GM18909 (cell line): ENCODE measurements at regions not wholly inside any gene's neighbourhood (a gene's known extent, or its start where the extent isn't known, plus 50 kb on each side); places are given as distances from the start of the nearest gene placed in this dataset.

ENCODE experiments used
- ATAC-seq: cut with Tn5 transposase; IDR thresholded peaks from one replicate; pipeline ENCODE4 v1.9.1; 2021; ENCODE audit warnings: mild to moderate bottlenecking; ENCODE audit not compliant: unreplicated experiment, poor library complexity

DNA sequence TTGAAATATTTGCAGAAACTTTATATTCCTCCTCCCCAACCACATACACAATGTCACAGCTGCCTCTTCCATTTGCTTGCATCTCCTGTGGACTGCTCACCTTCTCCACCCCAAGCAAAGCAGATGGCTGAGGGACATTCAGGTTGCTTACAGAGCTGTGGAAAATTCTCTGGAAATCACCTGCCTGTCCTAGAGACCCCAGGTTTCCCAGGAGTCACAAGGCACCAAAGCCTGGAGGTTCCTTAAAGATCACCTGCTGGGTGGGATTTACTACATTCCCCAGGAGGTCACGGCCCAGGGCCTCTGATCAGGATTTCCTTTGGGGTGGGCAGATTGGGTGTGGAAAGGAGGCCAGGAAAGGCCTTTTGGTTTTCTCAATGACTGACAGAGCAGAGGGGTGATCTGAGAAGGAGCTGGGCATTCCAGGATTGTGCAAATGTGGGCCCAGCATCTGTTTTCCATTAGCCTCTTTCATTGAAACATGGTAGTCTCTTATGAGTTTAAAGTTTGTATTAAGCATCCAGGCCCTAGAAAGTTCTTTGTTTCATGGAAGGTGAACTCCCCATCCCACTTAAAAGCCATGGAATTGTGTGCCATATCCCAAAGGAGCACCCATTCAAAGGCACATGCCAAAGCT lies 410.7 kb upstream of the TNP1 start:
- ATAC-seq: no peak

DNA sequence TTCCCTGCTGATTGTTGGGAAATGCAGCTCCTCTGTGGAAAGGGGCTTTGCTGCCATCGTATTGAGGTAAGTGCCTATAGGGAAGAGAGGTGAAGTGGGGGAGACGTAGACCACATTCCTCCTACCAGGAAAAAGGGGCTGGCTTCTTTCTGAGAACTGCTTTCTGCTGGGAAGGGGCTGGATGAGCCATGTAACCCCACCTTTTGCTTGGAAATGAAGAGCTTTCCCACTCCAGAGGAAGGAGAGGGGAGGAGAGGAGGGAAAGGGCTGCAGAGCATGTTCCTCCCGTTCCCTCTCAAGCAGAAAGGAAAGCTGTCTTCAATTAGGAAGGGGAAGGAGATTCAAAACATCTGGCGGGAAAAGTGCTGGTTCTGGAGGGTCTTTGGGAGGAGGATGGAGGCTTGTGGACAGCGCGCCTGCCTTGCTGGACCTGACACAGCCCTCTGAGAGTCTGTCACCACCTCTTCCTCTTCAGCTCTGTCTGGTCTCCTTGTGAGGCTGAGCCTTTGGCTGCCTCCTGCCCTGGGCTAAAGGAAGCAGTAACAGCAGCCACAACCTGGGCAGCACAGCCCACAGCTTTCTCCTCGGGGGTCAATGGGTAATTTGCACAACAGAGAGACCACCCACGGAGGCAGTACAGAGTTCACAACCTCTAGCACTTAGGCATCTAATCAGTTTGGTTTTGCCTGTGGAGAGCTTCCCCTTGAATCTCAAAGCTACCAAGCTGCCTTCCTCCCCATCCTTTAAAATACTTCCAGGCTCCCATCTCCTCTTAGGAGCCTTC lies 410.0 kb upstream of the TNP1 start:
- ATAC-seq: no peak

- no peak for ATAC-seq
These were observed 409.1 kb upstream of the TNP1 start for GRCh38 chr2:217268978-217269377.

GRCh38 chr2:217267758-217268157 lies 407.9 kb upstream of the TNP1 start:
- ATAC-seq: no peak

- ATAC-seq: no peak
These were observed 403.9 kb upstream of the TNP1 start for GRCh38 chr2:217263756-217264155.

DNA sequence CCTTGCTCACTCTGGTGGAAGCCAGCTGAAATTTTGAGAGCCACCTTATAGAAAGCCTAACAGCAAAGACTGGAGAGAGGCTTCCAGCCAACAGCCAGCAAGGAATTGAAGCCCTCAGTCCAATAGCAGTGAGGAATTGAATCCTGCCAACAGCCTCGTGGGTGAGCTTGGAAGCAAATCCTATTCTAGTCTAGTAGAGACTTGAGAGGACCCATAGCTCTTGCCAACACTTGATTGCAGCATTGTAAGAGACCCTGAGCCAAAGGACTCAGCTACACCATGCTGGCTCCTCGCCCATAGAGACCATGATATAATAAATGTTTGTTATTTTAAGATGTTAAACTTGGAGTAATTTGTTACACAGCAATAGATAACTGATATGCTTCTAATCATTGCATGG lies 403.0 kb upstream of the TNP1 start:
- ATAC-seq: no peak

GRCh38 chr2:217261452-217261851 lies 401.6 kb upstream of the TNP1 start:
- ATAC-seq: no peak

- ATAC-seq: no peak
These were observed 400.7 kb upstream of the TNP1 start for GRCh38 chr2:217260441-217261115.

DNA sequence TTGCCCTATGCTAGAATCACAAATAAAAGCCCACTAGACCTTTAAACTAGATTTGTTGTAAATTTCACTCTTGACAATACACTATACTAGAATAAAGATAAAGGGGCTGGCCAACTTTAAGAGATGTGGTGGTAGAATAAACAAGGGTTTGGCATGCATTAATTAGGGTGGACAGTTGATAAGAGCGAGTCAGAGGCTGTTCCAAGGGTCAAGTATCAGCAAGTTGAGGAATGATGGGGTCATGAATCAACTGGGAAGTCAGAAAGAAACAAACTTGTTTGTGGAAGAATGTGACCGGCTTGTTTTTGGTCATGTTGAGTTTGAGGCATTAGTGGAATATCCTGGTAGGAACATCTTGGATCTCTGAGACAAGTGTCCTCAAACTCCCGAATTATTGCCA lies 398.3 kb upstream of the TNP1 start:
- ATAC-seq: no peak

DNA sequence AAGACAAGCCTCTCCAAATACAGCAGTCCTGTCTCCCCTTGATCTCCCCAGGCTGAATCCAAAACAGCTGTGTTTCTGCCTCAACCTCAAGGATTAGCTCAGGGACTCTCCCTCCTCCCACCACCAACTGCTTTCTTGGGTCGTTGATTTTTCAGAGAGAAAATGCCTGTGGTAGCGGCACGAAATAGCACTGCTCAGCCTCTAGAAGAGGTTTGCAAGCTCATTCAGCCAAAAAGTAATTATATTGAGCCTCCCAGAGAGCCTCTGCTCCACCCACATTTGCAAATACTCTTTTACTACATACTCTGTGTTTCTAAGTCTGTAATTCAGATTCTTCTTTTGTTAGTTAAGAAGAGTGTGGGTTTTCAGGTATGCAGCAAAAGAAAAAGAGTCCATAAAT lies 396.4 kb upstream of the TNP1 start:
- no peak for ATAC-seq

GRCh38 chr2:217254111-217254510 lies 394.2 kb upstream of the TNP1 start:
- ATAC-seq: no peak

- no peak for ATAC-seq
These were observed 392.3 kb upstream of the TNP1 start for GRCh38 chr2:217252181-217252580.

GRCh38 chr2:217250013-217250524 lies 390.2 kb upstream of the TNP1 start:
- ATAC-seq: no peak

DNA sequence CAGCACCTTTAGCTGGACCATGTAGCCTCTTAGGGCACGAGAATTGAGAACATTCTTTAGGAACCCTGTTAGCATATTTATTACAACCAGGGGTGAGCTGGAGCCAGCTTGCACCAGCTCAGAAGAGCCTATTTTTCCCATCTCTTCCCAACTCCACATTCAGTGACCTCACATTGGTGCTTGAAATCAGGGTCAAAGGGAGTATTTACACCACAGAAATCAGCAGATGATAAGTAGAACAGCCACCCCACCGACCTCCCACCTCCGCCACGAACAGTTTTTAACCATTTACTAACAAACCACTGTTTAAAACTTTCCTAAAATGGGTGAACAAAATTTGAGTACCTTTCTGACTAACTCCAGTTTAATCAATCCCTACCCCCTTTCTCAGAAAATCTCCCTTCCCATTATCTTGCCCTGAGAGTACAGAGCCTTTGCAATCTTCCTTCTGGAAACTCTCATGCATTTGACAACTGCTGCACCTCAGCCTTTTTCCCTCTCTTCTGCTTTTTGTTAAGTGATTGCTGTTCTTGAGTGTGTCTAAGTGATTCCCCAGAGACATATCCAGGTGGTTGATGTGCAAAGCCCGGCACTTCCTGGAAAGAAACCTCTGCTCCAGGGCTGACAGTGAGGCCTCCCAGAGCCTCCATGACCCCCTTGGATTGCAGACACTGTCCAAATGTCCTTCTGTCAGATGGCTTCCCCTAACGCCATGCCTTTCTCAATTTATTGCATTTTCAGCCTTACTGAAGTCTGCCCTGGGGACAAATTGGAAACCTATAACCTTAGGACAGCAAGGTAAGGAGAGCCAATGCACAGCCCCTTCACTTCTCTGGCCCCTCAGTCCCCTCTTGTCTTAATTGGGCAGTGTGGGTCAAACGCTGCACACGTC lies 389.5 kb upstream of the TNP1 start:
- ATAC-seq: no peak

- peak; percentile 96 for ATAC-seq
These were observed 388.6 kb upstream of the TNP1 start for GRCh38 chr2:217248312-217248935.

- no peak for ATAC-seq
These were observed 387.6 kb upstream of the TNP1 start for GRCh38 chr2:217247476-217247875.

DNA sequence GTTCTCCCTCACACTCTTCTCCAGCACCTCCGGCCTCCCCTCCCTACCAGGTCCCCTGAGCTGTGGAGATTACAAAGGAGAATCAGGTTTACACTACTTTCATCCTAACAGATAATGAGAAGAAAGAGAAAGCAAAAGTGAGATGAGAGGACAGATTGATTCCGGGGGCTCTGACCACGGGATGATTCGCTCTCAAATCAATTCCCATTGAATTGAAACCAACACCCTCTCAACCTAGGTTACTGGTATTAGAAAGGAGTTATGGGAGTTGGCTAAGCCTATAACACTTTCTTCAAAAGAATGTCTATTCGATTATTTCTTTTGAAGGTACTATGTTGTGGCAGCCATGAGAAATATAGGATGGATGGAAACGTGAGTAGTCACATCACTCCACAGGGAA lies 386.2 kb upstream of the TNP1 start:
- ATAC-seq: no peak

GRCh38 chr2:217244815-217245214 lies 385.0 kb upstream of the TNP1 start:
- no peak for ATAC-seq

DNA sequence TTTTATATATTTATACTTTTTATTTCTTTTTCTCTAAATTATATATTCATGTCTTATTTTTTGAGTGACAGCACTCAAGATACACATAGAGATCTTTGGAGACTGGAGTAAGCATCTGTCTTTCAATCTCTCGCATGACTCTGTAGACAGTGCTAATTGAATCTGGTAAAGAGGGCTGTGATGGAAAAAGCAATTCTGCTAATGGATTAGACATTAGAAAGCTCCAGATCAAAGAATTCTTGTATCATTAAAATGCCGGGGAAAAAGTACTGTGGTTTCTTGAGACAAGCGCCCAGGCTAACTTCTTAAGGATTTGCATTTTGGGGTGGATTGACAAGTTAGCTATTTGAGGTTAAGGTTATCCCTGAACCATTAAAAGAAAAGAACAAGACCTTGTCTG lies 383.1 kb upstream of the TNP1 start:
- no peak for ATAC-seq

DNA sequence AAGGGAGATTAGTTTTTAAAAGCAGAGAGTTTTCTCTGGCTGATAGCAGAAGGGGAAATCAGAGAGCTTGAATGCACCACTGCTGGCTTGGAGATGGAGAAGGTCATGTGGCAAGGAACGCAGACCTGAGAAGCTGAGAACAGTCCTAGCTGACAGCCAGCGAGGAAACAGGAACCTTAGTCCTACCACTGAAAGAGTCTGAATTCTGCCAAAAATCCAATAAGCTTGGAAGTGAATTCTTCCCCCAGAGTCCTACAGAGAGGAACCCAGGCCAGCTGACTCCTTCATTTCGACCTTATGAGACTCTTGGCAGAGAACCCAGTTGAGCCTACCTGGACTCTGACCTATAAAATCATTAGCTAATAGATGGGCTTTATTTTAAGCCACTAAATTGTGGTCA lies 371.9 kb upstream of the TNP1 start:
- ATAC-seq: no peak
